ENCODE measurements at regions not wholly inside any gene's neighbourhood (a gene's known extent, or its start where the extent isn't known, plus 50 kb on each side); places are given as distances from the start of the nearest gene placed in this dataset.
"Not testable (repeated sequence)": the region's sequence is repeated elsewhere in the genome, so short reads cannot be mapped to it uniquely, and the experiment has no call there.

- Mint-ChIP-seq H3K27me3 (ENCODE audit: low read depth) (no peaks in the 10 kb centered on the region), H3K36me3 (ENCODE audit: insufficient read depth) (no peaks in the 10 kb centered on the region), H3K4me3 (no peak overlapping the region), H3K9me3 (peaks cover 13% of the 10 kb centered on the region), H3K4me1 (ENCODE audit: low read depth) (no peaks in the 10 kb centered on the region)
- DNase-seq, result no peak
- no peak for ATAC-seq
These were observed 477.3 kb upstream of the FLRT2 start for GRCh38 chr14:85052646-85053045.

- ATAC-seq (no peak), DNase-seq (no peak)
- no peaks in the 10 kb centered on the region for H3K27me3 Mint-ChIP-seq (ENCODE audit: low read depth)
- no peak overlapping the region for H3K4me3 Mint-ChIP-seq
- H3K36me3 Mint-ChIP-seq (ENCODE audit: insufficient read depth), result no peaks in the 10 kb centered on the region
- peaks cover 12% of the 10 kb centered on the region for H3K9me3 Mint-ChIP-seq
- H3K4me1 Mint-ChIP-seq (ENCODE audit: low read depth), result no peaks in the 10 kb centered on the region
These were observed 475.8 kb upstream of the FLRT2 start for GRCh38 chr14:85054178-85054577.

- Mint-ChIP-seq H3K4me3 (no peak overlapping the region), H3K9me3 (peaks cover 12% of the 10 kb centered on the region), H3K27me3 (ENCODE audit: low read depth) (no peaks in the 10 kb centered on the region), H3K36me3 (ENCODE audit: insufficient read depth) (no peaks in the 10 kb centered on the region), H3K4me1 (ENCODE audit: low read depth) (no peaks in the 10 kb centered on the region)
- no peak for ATAC-seq
- DNase-seq, result no peak
These were observed 473.7 kb upstream of the FLRT2 start for GRCh38 chr14:85056267-85056666.

GRCh38 chr14:85057221-85057620 lies 472.7 kb upstream of the FLRT2 start:
- no peak for DNase-seq
- Mint-ChIP-seq H3K9me3 (peaks cover 11% of the 10 kb centered on the region), H3K36me3 (ENCODE audit: insufficient read depth) (no peaks in the 10 kb centered on the region), H3K4me1 (ENCODE audit: low read depth) (no peaks in the 10 kb centered on the region), H3K27me3 (ENCODE audit: low read depth) (no peaks in the 10 kb centered on the region), H3K4me3 (no peak overlapping the region)
- no peak for ATAC-seq

- H3K4me3 Mint-ChIP-seq, result no peak overlapping the region
- peaks cover 10% of the 10 kb centered on the region for H3K9me3 Mint-ChIP-seq
- no peaks in the 10 kb centered on the region for H3K4me1 Mint-ChIP-seq (ENCODE audit: low read depth)
- H3K27me3 Mint-ChIP-seq (ENCODE audit: low read depth), result no peaks in the 10 kb centered on the region
- H3K36me3 Mint-ChIP-seq (ENCODE audit: insufficient read depth), result no peaks in the 10 kb centered on the region
- DNase-seq (no peak), ATAC-seq (no peak)
These were observed 471.8 kb upstream of the FLRT2 start for GRCh38 chr14:85058150-85058549.

- no peaks in the 10 kb centered on the region for H3K36me3 Mint-ChIP-seq (ENCODE audit: insufficient read depth)
- H3K4me3 Mint-ChIP-seq, result no peak overlapping the region
- DNase-seq, result no peak
- peaks cover 14% of the 10 kb centered on the region for H3K9me3 Mint-ChIP-seq
- H3K27me3 Mint-ChIP-seq (ENCODE audit: low read depth), result no peaks in the 10 kb centered on the region
- ATAC-seq, result no peak
- H3K4me1 Mint-ChIP-seq (ENCODE audit: low read depth), result no peaks in the 10 kb centered on the region
These were observed 469.8 kb upstream of the FLRT2 start for GRCh38 chr14:85060121-85060520.

GRCh38 chr14:85061256-85061655 lies 468.7 kb upstream of the FLRT2 start:
- Mint-ChIP-seq H3K4me1 (ENCODE audit: low read depth) (no peaks in the 10 kb centered on the region), H3K27me3 (ENCODE audit: low read depth) (no peaks in the 10 kb centered on the region), H3K4me3 (no peak overlapping the region), H3K9me3 (peaks cover 14% of the 10 kb centered on the region), H3K36me3 (ENCODE audit: insufficient read depth) (no peaks in the 10 kb centered on the region)
- no peak for ATAC-seq
- DNase-seq, result no peak

- Mint-ChIP-seq H3K27me3 (ENCODE audit: low read depth) (no peaks in the 10 kb centered on the region), H3K4me3 (no peak overlapping the region), H3K4me1 (ENCODE audit: low read depth) (no peaks in the 10 kb centered on the region), H3K9me3 (peaks cover 14% of the 10 kb centered on the region), H3K36me3 (ENCODE audit: insufficient read depth) (no peaks in the 10 kb centered on the region)
- ATAC-seq (no peak), DNase-seq (no peak)
These were observed 466.2 kb upstream of the FLRT2 start for GRCh38 chr14:85063747-85064146.

GRCh38 chr14:85071447-85071846 lies 458.5 kb upstream of the FLRT2 start:
- no peak for DNase-seq
- no peak for ATAC-seq
- H3K27me3 Mint-ChIP-seq (ENCODE audit: low read depth), result no peaks in the 10 kb centered on the region
- peaks cover 5% of the 10 kb centered on the region for H3K9me3 Mint-ChIP-seq
- no peaks in the 10 kb centered on the region for H3K36me3 Mint-ChIP-seq (ENCODE audit: insufficient read depth)
- H3K4me3 Mint-ChIP-seq, result no peak overlapping the region
- H3K4me1 Mint-ChIP-seq (ENCODE audit: low read depth), result no peaks in the 10 kb centered on the region

- H3K4me1 Mint-ChIP-seq (ENCODE audit: low read depth), result no peaks in the 10 kb centered on the region
- no peaks in the 10 kb centered on the region for H3K27me3 Mint-ChIP-seq (ENCODE audit: low read depth)
- no peak overlapping the region for H3K4me3 Mint-ChIP-seq
- ATAC-seq (no peak), DNase-seq (no peak)
- H3K9me3 Mint-ChIP-seq, result peaks cover 9% of the 10 kb centered on the region
- H3K36me3 Mint-ChIP-seq (ENCODE audit: insufficient read depth), result no peaks in the 10 kb centered on the region
These were observed 455.0 kb upstream of the FLRT2 start for GRCh38 chr14:85074955-85075354.

- no peaks in the 10 kb centered on the region for H3K27me3 Mint-ChIP-seq (ENCODE audit: low read depth)
- H3K4me3 Mint-ChIP-seq, result no peak overlapping the region
- DNase-seq, result no peak
- ATAC-seq, result no peak
- no peaks in the 10 kb centered on the region for H3K36me3 Mint-ChIP-seq (ENCODE audit: insufficient read depth)
- H3K9me3 Mint-ChIP-seq, result peaks cover 8% of the 10 kb centered on the region
- H3K4me1 Mint-ChIP-seq (ENCODE audit: low read depth), result no peaks in the 10 kb centered on the region
These were observed 454.1 kb upstream of the FLRT2 start for GRCh38 chr14:85075694-85076476.

- not testable (repeated sequence) for H3K36me3 Mint-ChIP-seq (ENCODE audit: insufficient read depth); H3K4me1 Mint-ChIP-seq (ENCODE audit: low read depth); H3K4me3 Mint-ChIP-seq; ATAC-seq; H3K27me3 Mint-ChIP-seq (ENCODE audit: low read depth); DNase-seq
- peaks cover 11% of the 10 kb centered on the region for H3K9me3 Mint-ChIP-seq
These were observed 452.2 kb upstream of the FLRT2 start for GRCh38 chr14:85077716-85078115.

- ATAC-seq (no peak), DNase-seq (no peak)
- H3K4me3 Mint-ChIP-seq, result no peak overlapping the region
- H3K27me3 Mint-ChIP-seq (ENCODE audit: low read depth), result no peaks in the 10 kb centered on the region
- peaks cover 11% of the 10 kb centered on the region for H3K9me3 Mint-ChIP-seq
- no peaks in the 10 kb centered on the region for H3K36me3 Mint-ChIP-seq (ENCODE audit: insufficient read depth)
- no peaks in the 10 kb centered on the region for H3K4me1 Mint-ChIP-seq (ENCODE audit: low read depth)
These were observed 449.9 kb upstream of the FLRT2 start for GRCh38 chr14:85079842-85080730.

GRCh38 chr14:85084344-85084743 lies 445.6 kb upstream of the FLRT2 start:
- H3K4me3 Mint-ChIP-seq, result no peak overlapping the region
- ATAC-seq (no peak), DNase-seq (no peak)
- peaks cover 12% of the 10 kb centered on the region for H3K9me3 Mint-ChIP-seq
- no peaks in the 10 kb centered on the region for H3K36me3 Mint-ChIP-seq (ENCODE audit: insufficient read depth)
- H3K27me3 Mint-ChIP-seq (ENCODE audit: low read depth), result no peaks in the 10 kb centered on the region
- H3K4me1 Mint-ChIP-seq (ENCODE audit: low read depth), result no peaks in the 10 kb centered on the region

- H3K27me3 Mint-ChIP-seq (ENCODE audit: low read depth), result no peaks in the 10 kb centered on the region
- no peaks in the 10 kb centered on the region for H3K36me3 Mint-ChIP-seq (ENCODE audit: insufficient read depth)
These were observed 444.0 kb upstream of the FLRT2 start for GRCh38 chr14:85085981-85086380.

More at GRCh38 chr14:85085981-85086380, 444.0 kb upstream of the FLRT2 start:
- no peak for DNase-seq
- Mint-ChIP-seq H3K9me3 (peaks cover 8% of the 10 kb centered on the region), H3K4me1 (ENCODE audit: low read depth) (no peaks in the 10 kb centered on the region), H3K4me3 (no peak overlapping the region)
- no peak for ATAC-seq
